ENCODE measurements at regions not wholly inside any gene's neighbourhood (a gene's known extent, or its start where the extent isn't known, plus 50 kb on each side); places are given as distances from the start of the nearest gene placed in this dataset.

DNA sequence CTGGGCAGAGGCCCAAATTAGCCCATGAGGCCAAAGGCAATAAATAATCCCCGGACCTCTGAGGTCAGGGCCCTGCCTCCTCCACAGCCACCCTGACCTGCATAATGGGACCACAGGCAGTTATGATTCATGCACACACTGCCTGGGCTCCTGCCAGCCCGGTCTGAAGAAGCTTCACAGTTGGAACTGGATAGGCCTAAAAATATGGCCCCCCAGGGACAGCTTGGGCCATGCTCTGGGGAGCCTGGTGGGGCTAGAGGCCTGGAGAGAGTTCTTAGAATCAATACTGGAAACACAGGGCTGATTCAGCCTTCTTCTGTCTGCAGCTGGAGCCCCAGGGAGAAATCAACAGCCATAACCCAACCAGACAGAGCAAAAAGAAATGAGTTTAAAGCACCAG lies 112.8 kb upstream of the CADM1 start:
- H3K4me2 ChIP-seq (ENCODE audit: low read depth, low read length), result no peak overlapping the region
- POLR2A ChIA-PET, result no interaction called here
- no peaks in the 10 kb centered on the region for H3K4me1 ChIP-seq (ENCODE audit: insufficient read depth, low read length)
- H3K79me2 ChIP-seq (ENCODE audit: insufficient read depth, low read length), result no peaks in the 10 kb centered on the region
- no peak overlapping the region for H3K9ac ChIP-seq (ENCODE audit: insufficient read depth, low read depth, low read length)
- H4K20me1 ChIP-seq (ENCODE audit: insufficient read depth, low read length), result no peaks in the 10 kb centered on the region
- FAIRE-seq (no peak), ATAC-seq (no peak), DNase-seq (ENCODE audit: low spot score) (no peak)
- no peaks in the 10 kb centered on the region; a peak in 1 of 5 replicates for H3K27me3 ChIP-seq (ENCODE audit: control insufficient read depth in 1 of 2, insufficient read depth in 2 of 2, low read length in 2 of 2)
- CTCF ChIA-PET (ENCODE audit: low intra/inter-chr PET ratio, low total read pairs), result no interaction called here
- H3K9me3 ChIP-seq (ENCODE audit: low read length), result no peaks in the 10 kb centered on the region
- no peak overlapping the region for H2AFZ ChIP-seq (ENCODE audit: low read length)
- no peak overlapping the region for H3K4me3 ChIP-seq (replicated peaks in 1 of 3; ENCODE audit: insufficient read depth in 1 of 3, low read depth in 2 of 3, low read length in 3 of 3)
- intact Hi-C loops (cut with micrococcal nuclease; ENCODE audit: unreplicated experiment), result no loop called here
- H3K27ac ChIP-seq (ENCODE audit: extremely low read length, insufficient read depth, low read length), result no peak overlapping the region
- no TSS peak for BruUV-seq (replicated peaks)
- in situ Hi-C loops (cut with HindIII; ENCODE audit: extremely low pct_ligation_motif_present, low pct_unique_long_range_greater_than_20kb), result no loop called here
- TF ChIP-seq KLF11 (CRISPR knock-in tag; IDR thresholded peaks at IDR 0.05), result no peak
- WGBS (ENCODE audit: low lambda C conversion rate), result 0% methylated on average over 2 of the region's 2 CpGs
- H3K36me3 ChIP-seq (replicated peaks in 1 of 2; ENCODE audit: control insufficient read depth in 1 of 2, insufficient read depth in 2 of 2, low read length in 2 of 2), result no peaks in the 10 kb centered on the region

GRCh38 chr11:115613986-115614632 lies 109.9 kb upstream of the CADM1 start:
- TF ChIP-seq FOSL2 (CRISPR knock-in tag; IDR thresholded peaks at IDR 0.05), result peak; percentile 55; the same call in 1 of the 2 replicates
- TF ChIP-seq, protein P1, sequence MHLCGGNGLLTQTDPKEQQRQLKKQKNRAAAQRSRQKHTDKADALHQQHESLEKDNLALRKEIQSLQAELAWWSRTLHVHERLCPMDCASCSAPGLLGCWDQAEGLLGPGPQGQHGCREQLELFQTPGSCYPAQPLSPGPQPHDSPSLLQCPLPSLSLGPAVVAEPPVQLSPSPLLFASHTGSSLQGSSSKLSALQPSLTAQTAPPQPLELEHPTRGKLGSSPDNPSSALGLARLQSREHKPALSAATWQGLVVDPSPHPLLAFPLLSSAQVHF (CRISPR knock-in tag; IDR thresholded peaks at IDR 0.05), result no peak
- Histone ChIP-seq H3K27ac (ENCODE audit: extremely low read length, insufficient read depth, low read length) (no peak overlapping the region), H4K20me1 (ENCODE audit: insufficient read depth, low read length) (no peaks in the 10 kb centered on the region), H3K79me2 (ENCODE audit: insufficient read depth, low read length) (no peaks in the 10 kb centered on the region), H3K4me3 (replicated peaks in 1 of 3; ENCODE audit: insufficient read depth in 1 of 3, low read depth in 2 of 3, low read length in 3 of 3) (no peak overlapping the region), H3K4me2 (ENCODE audit: low read depth, low read length) (no peak overlapping the region), H3K9ac (ENCODE audit: insufficient read depth, low read depth, low read length) (no peak overlapping the region), H3K9me3 (ENCODE audit: low read length) (no peaks in the 10 kb centered on the region), H3K36me3 (replicated peaks in 1 of 2; ENCODE audit: control insufficient read depth in 1 of 2, insufficient read depth in 2 of 2, low read length in 2 of 2) (no peaks in the 10 kb centered on the region), H3K27me3 (ENCODE audit: control insufficient read depth in 1 of 2, insufficient read depth in 2 of 2, low read length in 2 of 2) (0 out of 5 replicates have a peak, but pooled peaks cover 0 to 3% of the 10 kb centered on the region in 2 experiments), H3K4me1 (ENCODE audit: insufficient read depth, low read length) (no peaks in the 10 kb centered on the region), H2AFZ (ENCODE audit: low read length) (no peak overlapping the region)
- FAIRE-seq (no peak), DNase-seq (ENCODE audit: low spot score) (peak; percentile 12), ATAC-seq (peak; percentile 60; the same call in 2 of the 3 replicates)
- POLR2A ChIA-PET, result no interaction called here
- in situ Hi-C loops (cut with HindIII; ENCODE audit: extremely low pct_ligation_motif_present, low pct_unique_long_range_greater_than_20kb) (no loop called here), intact Hi-C loops (cut with micrococcal nuclease; ENCODE audit: unreplicated experiment) (no loop called here)
- BruUV-seq (replicated peaks), result no TSS peak
- CTCF ChIA-PET (ENCODE audit: low intra/inter-chr PET ratio, low total read pairs), result no interaction called here
- WGBS (ENCODE audit: low lambda C conversion rate), result 16% methylated on average over 5 of the region's 9 CpGs

Measured in HepG2 (cell line).